ENCODE measurements at regions not wholly inside any gene's neighbourhood (a gene's known extent, or its start where the extent isn't known, plus 50 kb on each side); places are given as distances from the start of the nearest gene placed in this dataset.

- H3K9me3 ChIP-seq = peaks cover 10 to 11% of the 10 kb centered on the region in 2 donors
- no peak for DNase-seq (ENCODE audit: low spot score in 2 of 2)
- no peak overlapping the region for H3K4me3 ChIP-seq
- no peaks in the 10 kb centered on the region for H3K36me3 ChIP-seq
- no peak overlapping the region for H3K27ac ChIP-seq
- H3K27me3 ChIP-seq = peaks cover 0 to 3% of the 10 kb centered on the region in 2 donors
- TF ChIP-seq POLR2AphosphoS5 (IDR thresholded peaks at IDR 0.05) = no peak
- TF ChIP-seq POLR2A (IDR thresholded peaks at IDR 0.05) = no peak
- TF ChIP-seq CTCF (IDR thresholded peaks at IDR 0.05) = no peak
- H3K4me1 ChIP-seq = no peaks in the 10 kb centered on the region
- intact Hi-C loops (cut with DNase I; ENCODE audit: low total_unique reads) = no loop called here
These were observed 81.7 kb upstream of the SDK2 start for GRCh38 chr17:73725794-73726515.

DNA sequence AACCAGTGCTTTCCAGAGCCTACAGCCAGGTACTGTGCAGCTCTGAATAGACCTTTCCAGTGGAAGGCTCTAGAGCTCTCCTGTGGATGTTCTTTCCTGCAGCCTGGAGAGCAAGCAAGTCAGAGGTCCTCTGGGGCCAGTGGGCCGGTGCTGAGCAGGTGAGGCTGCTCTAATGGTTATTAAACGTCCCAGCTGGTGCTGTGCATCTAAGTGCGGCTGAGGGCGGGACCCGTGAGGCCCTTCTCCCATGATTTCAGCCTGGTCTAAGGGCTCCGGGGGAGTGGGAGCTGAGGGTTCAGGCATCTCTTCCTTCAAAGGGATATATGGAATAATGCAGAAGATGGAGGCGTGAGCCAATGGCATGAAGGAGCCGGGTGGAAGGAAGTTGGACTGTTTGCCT lies 83.7 kb upstream of the SDK2 start:
- no peak overlapping the region for H3K27ac ChIP-seq
- H3K36me3 ChIP-seq = no peaks in the 10 kb centered on the region
- intact Hi-C loops (cut with DNase I; ENCODE audit: low total_unique reads) = no loop called here
- no peak overlapping the region for H3K4me3 ChIP-seq
- H3K4me1 ChIP-seq = no peaks in the 10 kb centered on the region
- TF ChIP-seq POLR2A (IDR thresholded peaks at IDR 0.05) (no peak), POLR2AphosphoS5 (IDR thresholded peaks at IDR 0.05) (no peak), CTCF (IDR thresholded peaks at IDR 0.05) (no peak)
- peaks cover 11 to 20% of the 10 kb centered on the region in 2 donors for H3K9me3 ChIP-seq
- no peak for DNase-seq (ENCODE audit: low spot score in 2 of 2)
- H3K27me3 ChIP-seq = peaks cover 0 to 3% of the 10 kb centered on the region in 2 donors

DNA sequence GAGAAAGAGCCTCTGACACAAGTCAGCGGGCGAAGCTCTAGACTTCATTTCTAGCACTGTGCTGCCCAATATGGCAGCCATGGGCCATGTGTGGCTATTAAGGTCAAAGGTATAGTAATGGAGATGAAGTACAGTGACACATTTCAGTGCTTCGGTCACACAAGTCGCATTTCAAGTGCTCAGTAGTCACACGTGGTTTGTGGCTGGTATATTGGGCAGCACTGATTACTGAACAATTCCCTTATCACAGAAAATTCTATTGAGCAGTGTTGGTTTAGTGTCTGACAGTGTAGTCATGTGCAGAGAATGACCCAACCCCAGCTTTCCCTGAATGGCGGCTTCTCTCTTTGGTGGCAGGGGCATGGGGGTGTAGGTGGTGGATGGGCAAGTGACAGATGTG lies 84.9 kb upstream of the SDK2 start:
- Histone ChIP-seq H3K27ac (no peak overlapping the region), H3K36me3 (no peaks in the 10 kb centered on the region), H3K4me3 (no peak overlapping the region), H3K4me1 (no peaks in the 10 kb centered on the region), H3K27me3 (peaks cover 0 to 8% of the 10 kb centered on the region in 2 donors), H3K9me3 (peaks cover 11 to 20% of the 10 kb centered on the region in 2 donors)
- DNase-seq (ENCODE audit: low spot score in 2 of 2) = no peak
- no peak for TF ChIP-seq CTCF (IDR thresholded peaks at IDR 0.05)
- TF ChIP-seq POLR2A (IDR thresholded peaks at IDR 0.05) = no peak
- TF ChIP-seq POLR2AphosphoS5 (IDR thresholded peaks at IDR 0.05) = no peak
- intact Hi-C loops (cut with DNase I; ENCODE audit: low total_unique reads) = no loop called here

DNA sequence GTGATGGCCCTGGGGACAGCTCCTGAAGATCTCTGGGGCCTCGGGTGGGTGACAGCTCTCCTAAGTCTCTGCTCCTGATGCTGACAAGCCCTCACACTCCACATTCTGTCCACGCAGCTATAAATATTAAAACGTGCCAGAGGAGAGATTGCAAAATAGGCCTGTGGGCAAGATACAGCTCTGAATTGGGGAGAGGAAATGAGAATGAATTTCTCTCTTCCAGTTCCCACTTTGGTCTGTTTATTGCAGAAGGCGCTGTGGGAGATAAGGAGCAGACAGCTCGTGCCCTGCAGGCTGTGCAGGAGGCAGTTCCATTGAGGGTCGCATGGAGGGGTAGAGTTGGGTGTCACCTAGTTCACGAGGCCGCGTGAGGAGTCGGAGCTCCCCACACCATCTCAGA lies 87.5 kb upstream of the SDK2 start:
- no peaks in the 10 kb centered on the region for H3K4me1 ChIP-seq
- peaks cover 11 to 20% of the 10 kb centered on the region in 2 donors for H3K9me3 ChIP-seq
- H3K27ac ChIP-seq = no peak overlapping the region
- H3K4me3 ChIP-seq = no peak overlapping the region
- intact Hi-C loops (cut with DNase I; ENCODE audit: low total_unique reads) = no loop called here
- H3K36me3 ChIP-seq = no peaks in the 10 kb centered on the region
- no peak for DNase-seq (ENCODE audit: low spot score in 2 of 2)
- peaks cover 0 to 23% of the 10 kb centered on the region in 2 donors for H3K27me3 ChIP-seq
- TF ChIP-seq CTCF (IDR thresholded peaks at IDR 0.05) = no peak
- no peak for TF ChIP-seq POLR2A (IDR thresholded peaks at IDR 0.05)
- no peak for TF ChIP-seq POLR2AphosphoS5 (IDR thresholded peaks at IDR 0.05)

GRCh38 chr17:73733517-73733916 lies 89.3 kb upstream of the SDK2 start:
- H3K4me3 ChIP-seq = no peak overlapping the region
- DNase-seq (ENCODE audit: low spot score in 2 of 2) = no peak
- no peak for TF ChIP-seq CTCF (IDR thresholded peaks at IDR 0.05)
- no peak for TF ChIP-seq POLR2A (IDR thresholded peaks at IDR 0.05)
- TF ChIP-seq POLR2AphosphoS5 (IDR thresholded peaks at IDR 0.05) = no peak
- intact Hi-C loops (cut with DNase I; ENCODE audit: low total_unique reads) = no loop called here
- H3K27me3 ChIP-seq = peaks cover 0 to 23% of the 10 kb centered on the region in 2 donors
- H3K36me3 ChIP-seq = no peaks in the 10 kb centered on the region
- H3K27ac ChIP-seq = no peak overlapping the region
- no peaks in the 10 kb centered on the region for H3K4me1 ChIP-seq
- H3K9me3 ChIP-seq = peaks cover 11 to 20% of the 10 kb centered on the region in 2 donors

All from breast epithelium (tissue), 4 donors.